H4 (cell line): ENCODE measurements at regions not wholly inside any gene's neighbourhood (a gene's known extent, or its start where the extent isn't known, plus 50 kb on each side); places are given as distances from the start of the nearest gene placed in this dataset.

Experiments used
- DNase-seq: peaks from one replicate; pipeline ENCODE4 v3.0.0-alpha.2; 2015; ENCODE audit warnings: low spot score

- no peak for DNase-seq
These were observed 548.9 kb upstream of the CDH8 start for GRCh38 chr16:62585041-62585545.

GRCh38 chr16:62583414-62583813, 547.2 kb upstream of the CDH8 start:
- DNase-seq = no peak

- DNase-seq = no peak
These were observed 537.2 kb upstream of the CDH8 start for GRCh38 chr16:62573466-62573865.

- DNase-seq = no peak
These were observed 532.7 kb upstream of the CDH8 start for GRCh38 chr16:62568926-62569325.

- no peak for DNase-seq
These were observed 529.5 kb upstream of the CDH8 start for GRCh38 chr16:62565706-62566105.

GRCh38 chr16:62564291-62564690, 528.1 kb upstream of the CDH8 start:
- no peak for DNase-seq

- no peak for DNase-seq
These were observed 525.9 kb upstream of the CDH8 start for GRCh38 chr16:62562121-62562520.

GRCh38 chr16:62549875-62550274, 513.6 kb upstream of the CDH8 start:
- DNase-seq = no peak

GRCh38 chr16:62548095-62548494, 511.9 kb upstream of the CDH8 start:
- DNase-seq = no peak

GRCh38 chr16:62546701-62547100, 510.5 kb upstream of the CDH8 start:
- DNase-seq = no peak

GRCh38 chr16:62545039-62545438, 508.8 kb upstream of the CDH8 start:
- DNase-seq = no peak

- no peak for DNase-seq
These were observed 507.3 kb upstream of the CDH8 start for GRCh38 chr16:62543516-62543915.

- DNase-seq = no peak
These were observed 503.4 kb upstream of the CDH8 start for GRCh38 chr16:62539657-62540056.

- DNase-seq = no peak
These were observed 494.2 kb upstream of the CDH8 start for GRCh38 chr16:62530426-62530825.

- no peak for DNase-seq
These were observed 479.8 kb upstream of the CDH8 start for GRCh38 chr16:62516001-62516400.

GRCh38 chr16:62503073-62503472, 466.8 kb upstream of the CDH8 start:
- DNase-seq = no peak

- DNase-seq = no peak
These were observed 442.7 kb upstream of the CDH8 start for GRCh38 chr16:62478903-62479458.

GRCh38 chr16:62477796-62478195, 441.6 kb upstream of the CDH8 start:
- no peak for DNase-seq

- no peak for DNase-seq
These were observed 439.3 kb upstream of the CDH8 start for GRCh38 chr16:62475573-62475972.

GRCh38 chr16:62462971-62463370, 426.7 kb upstream of the CDH8 start:
- no peak for DNase-seq

- no peak for DNase-seq
These were observed 414.1 kb upstream of the CDH8 start for GRCh38 chr16:62450291-62450690.

- no peak for DNase-seq
These were observed 409.7 kb upstream of the CDH8 start for GRCh38 chr16:62445909-62446308.

GRCh38 chr16:62424206-62424605, 388.0 kb upstream of the CDH8 start:
- no peak for DNase-seq

- peak; percentile 11 for DNase-seq
These were observed 372.5 kb upstream of the CDH8 start for GRCh38 chr16:62408760-62409159.
